A673 (cell line): ENCODE measurements at regions not wholly inside any gene's neighbourhood (a gene's known extent, or its start where the extent isn't known, plus 50 kb on each side); places are given as distances from the start of the nearest gene placed in this dataset.

Experiments used
- EZH2 ChIP-seq: fragments of 200-600 bp; sonication (generic); IDR thresholded peaks from 2 replicates; pipeline ENCODE4 v1.6.1; 2017; ENCODE audit warnings: borderline replicate concordance, low read depth, mild to moderate bottlenecking, mixed read lengths, antibody characterized with exemption, low read length; ENCODE audit not compliant: poor library complexity, severe bottlenecking
- TF ChIP-seq, protein P1 (sequence below): fragments of 300-800, 200-600 bp; sonication (generic); conservative IDR thresholded peaks from 2 replicates; pipeline ENCODE4 v1.5.1; 2017; ENCODE audit warnings: low read depth, mild to moderate bottlenecking, antibody characterized with exemption, low read length, moderate library complexity, mixed read lengths

DNA sequence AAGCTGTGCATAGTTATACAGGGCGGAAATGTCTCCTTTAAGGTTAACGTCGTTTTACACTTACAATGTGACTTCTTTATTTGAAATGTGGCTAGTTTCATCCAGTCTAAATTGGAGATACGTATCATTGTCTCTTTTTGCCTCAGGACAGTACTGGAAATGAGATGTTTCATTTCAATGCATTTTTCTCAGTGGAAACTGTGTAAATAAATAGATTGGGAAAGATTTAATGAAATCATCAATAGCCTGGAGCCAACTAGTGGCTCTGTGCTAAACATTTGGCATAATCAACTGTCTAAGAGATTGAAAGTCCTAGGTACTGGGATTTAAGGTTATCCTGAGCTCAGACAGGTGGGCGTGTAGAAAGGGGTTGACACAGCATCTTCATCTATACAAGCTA lies 691.5 kb upstream of the CCDC54 start:
- TF ChIP-seq, protein P1, sequence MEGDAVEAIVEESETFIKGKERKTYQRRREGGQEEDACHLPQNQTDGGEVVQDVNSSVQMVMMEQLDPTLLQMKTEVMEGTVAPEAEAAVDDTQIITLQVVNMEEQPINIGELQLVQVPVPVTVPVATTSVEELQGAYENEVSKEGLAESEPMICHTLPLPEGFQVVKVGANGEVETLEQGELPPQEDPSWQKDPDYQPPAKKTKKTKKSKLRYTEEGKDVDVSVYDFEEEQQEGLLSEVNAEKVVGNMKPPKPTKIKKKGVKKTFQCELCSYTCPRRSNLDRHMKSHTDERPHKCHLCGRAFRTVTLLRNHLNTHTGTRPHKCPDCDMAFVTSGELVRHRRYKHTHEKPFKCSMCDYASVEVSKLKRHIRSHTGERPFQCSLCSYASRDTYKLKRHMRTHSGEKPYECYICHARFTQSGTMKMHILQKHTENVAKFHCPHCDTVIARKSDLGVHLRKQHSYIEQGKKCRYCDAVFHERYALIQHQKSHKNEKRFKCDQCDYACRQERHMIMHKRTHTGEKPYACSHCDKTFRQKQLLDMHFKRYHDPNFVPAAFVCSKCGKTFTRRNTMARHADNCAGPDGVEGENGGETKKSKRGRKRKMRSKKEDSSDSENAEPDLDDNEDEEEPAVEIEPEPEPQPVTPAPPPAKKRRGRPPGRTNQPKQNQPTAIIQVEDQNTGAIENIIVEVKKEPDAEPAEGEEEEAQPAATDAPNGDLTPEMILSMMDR = no peak
- no peak for TF ChIP-seq EZH2
